K562 (cell line): ENCODE measurements at regions not wholly inside any gene's neighbourhood (a gene's known extent, or its start where the extent isn't known, plus 50 kb on each side); places are given as distances from the start of the nearest gene placed in this dataset.

Source experiments
- ATF1 ChIP-seq, 2 experiments: fragments of 450-650 bp in 1 of 2; IDR thresholded peaks; 2 replicates each; pipeline ENCODE4 v1.6.1; 2016; ENCODE audit warnings: missing compliant biosample characterization in 1 of 2, missing genetic modification characterization in 1 of 2
- BACH1 ChIP-seq: fragments of 200-800 bp; sonication (Bioruptor generic); IDR thresholded peaks from 2 replicates; pipeline ENCODE4 v1.6.1; 2016; ENCODE audit warnings: missing genetic modification characterization, missing compliant biosample characterization
- CEBPB ChIP-seq: fragments of 450-650 bp; IDR thresholded peaks from 2 replicates; pipeline ENCODE4 v1.6.1; 2016; ENCODE audit warnings: missing genetic modification characterization, missing compliant biosample characterization
- CREBBP ChIP-seq: IDR thresholded peaks from one replicate; pipeline ENCODE4 v1.6.1; 2012; ENCODE audit warnings: low read depth, mild to moderate bottlenecking, control low read depth, inconsistent platforms, low read length
- CSDE1 ChIP-seq, 2 experiments: fragments of 450-650 bp; IDR thresholded peaks; 2 replicates each; pipeline ENCODE4 v1.6.1; 2016; ENCODE audit warnings: mild to moderate bottlenecking in 1 of 2
- DDX20 ChIP-seq: fragments of 450-650 bp; IDR thresholded peaks from 2 replicates; pipeline ENCODE4 v1.6.1; 2016; ENCODE audit warnings: missing genetic modification characterization, low read depth, mild to moderate bottlenecking, missing compliant biosample characterization, moderate library complexity
- DMBX1 ChIP-seq: fragments of 250-450 bp; sonication (Bioruptor Pico); IDR thresholded peaks from 2 replicates; pipeline ENCODE4 v1.8.0; 2022; ENCODE audit warnings: inconsistent platforms, mild to moderate bottlenecking, moderate library complexity, borderline replicate concordance
- FIP1L1 ChIP-seq: fragments of 200-400 bp; formaldehyde crosslinking; IDR thresholded peaks from 2 replicates; pipeline ENCODE4 v1.6.1; 2018; ENCODE audit warnings: mild to moderate bottlenecking, low read depth, low read length; ENCODE audit not compliant: poor library complexity, severe bottlenecking
- FOXJ2 ChIP-seq: fragments of 200-800 bp; sonication (Bioruptor generic); IDR thresholded peaks from 2 replicates; pipeline ENCODE4 v1.6.1; 2016; ENCODE audit warnings: missing genetic modification characterization, missing compliant biosample characterization
- FOXM1 ChIP-seq, 2 experiments: fragments of 450-650 bp in 1 of 2; sonication (generic) in 1 of 2; formaldehyde crosslinking in 1 of 2; IDR thresholded peaks; 2 replicates each; pipeline versions ENCODE4 v1.6.1 to v1.9.0; 2017 to 2022; ENCODE audit warnings: low read depth in 2 of 2, mild to moderate bottlenecking in 2 of 2, missing genetic modification reagents in 1 of 2, moderate library complexity in 1 of 2
- NCOA1 ChIP-seq: fragments of 450-650 bp; IDR thresholded peaks from 2 replicates; pipeline ENCODE4 v1.6.1; 2016; ENCODE audit warnings: low read depth
- NR2C1 ChIP-seq, 2 experiments: fragments of 450-650 bp; IDR thresholded peaks; 2 replicates each; pipeline ENCODE4 v1.6.1; 2017; ENCODE audit warnings: mild to moderate bottlenecking in 2 of 2, antibody characterized with exemption in 1 of 2, inconsistent platforms in 1 of 2, missing compliant biosample characterization in 1 of 2, missing genetic modification characterization in 1 of 2
- RFX5 ChIP-seq: IDR thresholded peaks from 2 replicates; pipeline ENCODE4 v1.6.1; 2011; ENCODE audit warnings: low read depth, mild to moderate bottlenecking, improper control_type of control experiment, low read length
- RNF2 ChIP-seq: sonication (generic); IDR thresholded peaks from 2 replicates; pipeline ENCODE4 v1.6.1; 2016
- RUNX1 ChIP-seq: sonication (generic); IDR thresholded peaks from 2 replicates; pipeline ENCODE4 v1.6.1; 2016; ENCODE audit warnings: antibody characterized with exemption, low read depth
- ZC3H4 ChIP-seq: sonication (generic); formaldehyde crosslinking; IDR thresholded peaks from 2 replicates; pipeline ENCODE4 v1.9.0; 2021; ENCODE audit warnings: missing genetic modification reagents, borderline replicate concordance
- ZFP1 ChIP-seq: fragments of 450-650 bp; formaldehyde crosslinking; IDR thresholded peaks from 2 replicates; pipeline ENCODE4 v1.4.0; 2020; ENCODE audit warnings: mild to moderate bottlenecking, mixed read lengths
- ZFP30 ChIP-seq: fragments of 250-450 bp; sonication (Bioruptor Pico); IDR thresholded peaks from 2 replicates; pipeline ENCODE4 v1.8.0; 2022; ENCODE audit warnings: moderate library complexity, mild to moderate bottlenecking, inconsistent platforms, borderline replicate concordance
- ZNF121 ChIP-seq: sonication (generic); formaldehyde crosslinking; conservative IDR thresholded peaks from 2 replicates; pipeline ENCODE4 v1.8.0; 2022; ENCODE audit warnings: missing genetic modification reagents
- ZNF175 ChIP-seq: fragments of 200-800 bp; sonication (Bioruptor generic); IDR thresholded peaks from 2 replicates; pipeline ENCODE4 v1.6.1; 2016; ENCODE audit warnings: low read depth, mild to moderate bottlenecking, missing genetic modification characterization, missing compliant biosample characterization
- ZNF24 ChIP-seq: fragments of 450-650 bp; IDR thresholded peaks from 2 replicates; pipeline ENCODE4 v1.6.1; 2016
- ZNF589 ChIP-seq: fragments of 200-800 bp; sonication (Bioruptor generic); IDR thresholded peaks from 2 replicates; pipeline ENCODE4 v1.6.1; 2016; ENCODE audit warnings: low read depth, missing genetic modification characterization, missing compliant biosample characterization
- TF ChIP-seq, protein P1 (sequence below): fragments of 450-650 bp; IDR thresholded peaks from 2 replicates; pipeline ENCODE4 v1.6.1; 2016
- TF ChIP-seq, protein P2 (sequence below): fragments of 200-800 bp; sonication (Bioruptor generic); IDR thresholded peaks from 2 replicates; pipeline ENCODE4 v1.6.1; 2017; ENCODE audit warnings: missing genetic modification characterization, missing compliant biosample characterization
- TF ChIP-seq, protein P3 (sequence below): fragments of 450-650 bp; formaldehyde crosslinking; conservative IDR thresholded peaks from 2 replicates; pipeline ENCODE4 v1.4.0; 2022; ENCODE audit warnings: mild to moderate bottlenecking, missing genetic modification characterization
- TF ChIP-seq, protein P4 (sequence below): fragments of 450-650 bp; IDR thresholded peaks from 2 replicates; pipeline ENCODE4 v1.6.1; 2016; ENCODE audit warnings: missing biosample characterization, missing genetic modification characterization

DNA sequence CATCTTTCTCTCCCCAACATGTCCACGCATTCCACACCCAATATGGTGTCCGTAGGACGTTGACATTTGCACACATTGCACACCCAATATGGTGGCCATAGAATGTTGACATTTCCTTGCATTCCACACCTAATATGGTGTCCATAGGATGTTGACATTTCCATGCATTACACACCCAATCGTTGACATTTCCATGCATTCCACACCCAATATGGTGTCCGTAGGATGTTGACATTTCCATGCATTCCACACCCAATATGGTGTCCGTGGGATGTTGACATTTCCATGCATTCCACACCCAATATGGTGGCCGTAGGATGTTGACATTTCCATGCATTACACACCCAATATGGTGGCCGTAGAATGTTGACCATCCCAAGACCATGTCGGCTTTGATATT, 88.4 kb upstream of the SHOX start (continued):
- TF ChIP-seq FOXM1 (IDR thresholded peaks at IDR 0.05; ENCODE audit: low read depth) (no peak), FOXM1 (CRISPR knock-in tag; IDR thresholded peaks at IDR 0.05; ENCODE audit: low read depth) (no peak), ZNF175 (peak; percentile 91), ZFP1 (CRISPR knock-in tag) (no peak), ZNF121 (CRISPR knock-in tag) (no peak), ZC3H4 (CRISPR knock-in tag) (no peak), ATF1 (CRISPR knock-in tag; IDR thresholded peaks at IDR 0.05) (no peak), ATF1 (tag; IDR thresholded peaks at IDR 0.05) (peak; percentile 67), NR2C1 (IDR thresholded peaks at IDR 0.05) (peak; percentile 58; the same call in 1 of the 2 replicates), NR2C1 (tag; IDR thresholded peaks at IDR 0.05) (peak; percentile 88), CEBPB (tag) (peak; percentile 93), RUNX1 (no peak), FIP1L1 (no peak), DMBX1 (peak; percentile 62; the same call in 1 of the 2 replicates), CREBBP (no peak), FOXJ2 (tag) (peak; percentile 92), CSDE1 (IDR thresholded peaks at IDR 0.05) (peak in 1 of 2 experiments; percentile 93; a peak in 2 of 4 replicates), DDX20 (peak; percentile 73), ZFP30 (CRISPR knock-in tag) (no peak), BACH1 (peak; percentile 87), ZNF589 (CRISPR knock-in tag) (peak; percentile 50; the same call in 1 of the 2 replicates), NCOA1 (no peak), RNF2 (no peak), ZNF24 (no peak), RFX5 (no peak)
- TF ChIP-seq, protein P1, sequence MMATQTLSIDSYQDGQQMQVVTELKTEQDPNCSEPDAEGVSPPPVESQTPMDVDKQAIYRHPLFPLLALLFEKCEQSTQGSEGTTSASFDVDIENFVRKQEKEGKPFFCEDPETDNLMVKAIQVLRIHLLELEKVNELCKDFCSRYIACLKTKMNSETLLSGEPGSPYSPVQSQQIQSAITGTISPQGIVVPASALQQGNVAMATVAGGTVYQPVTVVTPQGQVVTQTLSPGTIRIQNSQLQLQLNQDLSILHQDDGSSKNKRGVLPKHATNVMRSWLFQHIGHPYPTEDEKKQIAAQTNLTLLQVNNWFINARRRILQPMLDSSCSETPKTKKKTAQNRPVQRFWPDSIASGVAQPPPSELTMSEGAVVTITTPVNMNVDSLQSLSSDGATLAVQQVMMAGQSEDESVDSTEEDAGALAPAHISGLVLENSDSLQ: peak; percentile 64
- TF ChIP-seq, protein P2, sequence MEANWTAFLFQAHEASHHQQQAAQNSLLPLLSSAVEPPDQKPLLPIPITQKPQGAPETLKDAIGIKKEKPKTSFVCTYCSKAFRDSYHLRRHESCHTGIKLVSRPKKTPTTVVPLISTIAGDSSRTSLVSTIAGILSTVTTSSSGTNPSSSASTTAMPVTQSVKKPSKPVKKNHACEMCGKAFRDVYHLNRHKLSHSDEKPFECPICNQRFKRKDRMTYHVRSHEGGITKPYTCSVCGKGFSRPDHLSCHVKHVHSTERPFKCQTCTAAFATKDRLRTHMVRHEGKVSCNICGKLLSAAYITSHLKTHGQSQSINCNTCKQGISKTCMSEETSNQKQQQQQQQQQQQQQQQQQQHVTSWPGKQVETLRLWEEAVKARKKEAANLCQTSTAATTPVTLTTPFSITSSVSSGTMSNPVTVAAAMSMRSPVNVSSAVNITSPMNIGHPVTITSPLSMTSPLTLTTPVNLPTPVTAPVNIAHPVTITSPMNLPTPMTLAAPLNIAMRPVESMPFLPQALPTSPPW (CRISPR knock-in tag): peak; percentile 49; the same call in 1 of the 2 replicates
- TF ChIP-seq, protein P3, sequence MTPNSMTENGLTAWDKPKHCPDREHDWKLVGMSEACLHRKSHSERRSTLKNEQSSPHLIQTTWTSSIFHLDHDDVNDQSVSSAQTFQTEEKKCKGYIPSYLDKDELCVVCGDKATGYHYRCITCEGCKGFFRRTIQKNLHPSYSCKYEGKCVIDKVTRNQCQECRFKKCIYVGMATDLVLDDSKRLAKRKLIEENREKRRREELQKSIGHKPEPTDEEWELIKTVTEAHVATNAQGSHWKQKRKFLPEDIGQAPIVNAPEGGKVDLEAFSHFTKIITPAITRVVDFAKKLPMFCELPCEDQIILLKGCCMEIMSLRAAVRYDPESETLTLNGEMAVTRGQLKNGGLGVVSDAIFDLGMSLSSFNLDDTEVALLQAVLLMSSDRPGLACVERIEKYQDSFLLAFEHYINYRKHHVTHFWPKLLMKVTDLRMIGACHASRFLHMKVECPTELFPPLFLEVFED: no peak
- TF ChIP-seq, protein P4, sequence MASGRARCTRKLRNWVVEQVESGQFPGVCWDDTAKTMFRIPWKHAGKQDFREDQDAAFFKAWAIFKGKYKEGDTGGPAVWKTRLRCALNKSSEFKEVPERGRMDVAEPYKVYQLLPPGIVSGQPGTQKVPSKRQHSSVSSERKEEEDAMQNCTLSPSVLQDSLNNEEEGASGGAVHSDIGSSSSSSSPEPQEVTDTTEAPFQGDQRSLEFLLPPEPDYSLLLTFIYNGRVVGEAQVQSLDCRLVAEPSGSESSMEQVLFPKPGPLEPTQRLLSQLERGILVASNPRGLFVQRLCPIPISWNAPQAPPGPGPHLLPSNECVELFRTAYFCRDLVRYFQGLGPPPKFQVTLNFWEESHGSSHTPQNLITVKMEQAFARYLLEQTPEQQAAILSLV: 0 out of 2 replicates have a peak, but pooled peaks have one; percentile 32
